HG03460 (cell line): ENCODE measurements at regions not wholly inside any gene's neighbourhood (a gene's known extent, or its start where the extent isn't known, plus 50 kb on each side); places are given as distances from the start of the nearest gene placed in this dataset.
A peak's percentile ranks its signal among the peaks of the same experiment; 100 is the strongest.
"Not testable (repeated sequence)": the region's sequence is repeated elsewhere in the genome, so short reads cannot be mapped to it uniquely, and the experiment has no call there.

Experiments used
- ATAC-seq: cut with Tn5 transposase; IDR thresholded peaks from one replicate; pipeline ENCODE4 v1.9.1; 2021; ENCODE audit not compliant: unreplicated experiment

GRCh38 chr10:114872519-114873087 is 51.0 kb downstream of the FHIP2A start:
- no peak for ATAC-seq

GRCh38 chr10:114874827-114875411 is 53.3 kb downstream of the FHIP2A start:
- ATAC-seq = no peak

- not testable (repeated sequence) for ATAC-seq
Observed at GRCh38 chr10:114875590-114876081, 54.1 kb downstream of the FHIP2A start.

- no peak for ATAC-seq
Observed at GRCh38 chr10:114876169-114876568, 54.6 kb downstream of the FHIP2A start.

GRCh38 chr10:114876602-114877300 is 55.2 kb downstream of the FHIP2A start:
- ATAC-seq = peak; percentile 70

- no peak for ATAC-seq
Observed at GRCh38 chr10:114877301-114877644, 55.7 kb downstream of the FHIP2A start.

GRCh38 chr10:114879093-114879492 is 57.5 kb downstream of the FHIP2A start:
- no peak for ATAC-seq

GRCh38 chr10:114879541-114880158 is 58.1 kb downstream of the FHIP2A start:
- ATAC-seq = peak; percentile 73

GRCh38 chr10:114881417-114881816 is 56.6 kb upstream of the TRUB1 start:
- ATAC-seq = no peak

- ATAC-seq = no peak
Observed at GRCh38 chr10:114881901-114882300, 56.1 kb upstream of the TRUB1 start.

- no peak for ATAC-seq
Observed at GRCh38 chr10:114885443-114885842, 52.6 kb upstream of the TRUB1 start.
